GM12878 (cell line): ENCODE measurements at regions not wholly inside any gene's neighbourhood (a gene's known extent, or its start where the extent isn't known, plus 50 kb on each side); places are given as distances from the start of the nearest gene placed in this dataset.

Experiments
- ATAC-seq: fragments of 200-7000 bp; cut with Tn5 transposase; 3 replicates; pipeline ENCODE4 v1.9.1; 2020; ENCODE audit warnings: mild to moderate bottlenecking, moderate library complexity
- BruUV-seq: library from RNA; stranded (reverse); fragments of 400-500 nt; replicated peaks from 2 replicates; lab custom pipeline; 2021; lab: Mats Ljungman, UMichigan
- CTCF ChIA-PET: fragments of 300-600 bp; sonication (Branson Sonifier 250); formaldehyde crosslinking; extraction: SDS; loops from one replicate; lab custom pipeline; 2021; ENCODE audit warnings: inconsistent platforms; lab: Yijun Ruan, JAX
- POLR2A ChIA-PET: fragments of 350-600 bp; formaldehyde crosslinking; extraction: SDS; loops from one replicate; lab custom pipeline; 2021; ENCODE audit warnings: inconsistent platforms; lab: Charles Lee
- RAD21 ChIA-PET: fragments of 300-600 bp; sonication (Branson Sonifier 250); formaldehyde crosslinking; loops from one replicate; lab custom pipeline; 2023; ENCODE audit warnings: antibody characterized with exemption; ENCODE audit not compliant: unreplicated experiment; lab: Charles Lee
- SMC1A ChIA-PET: fragments of 300-600 bp; sonication (Branson Sonifier 250); formaldehyde crosslinking; loops from one replicate; lab custom pipeline; 2023; ENCODE audit not compliant: unreplicated experiment, uncharacterized antibody; lab: Charles Lee
- DNase-seq: peaks from one replicate; pipeline ENCODE4 v3.0.0-alpha.2; 2011; ENCODE audit warnings: low read depth, low spot score
- FAIRE-seq: peaks from 3 replicates; lab custom pipeline; 2011; peaks lifted over from hg19 to GRCh38; lab: Jason Lieb, UNC
- H2AFZ ChIP-seq: 2 replicates; pipeline ENCODE4 v1.6.0; 2011; ENCODE audit warnings: low read depth, low read length, control low read depth; ENCODE audit not compliant: control insufficient read depth
- H3K27ac ChIP-seq: 2 replicates; pipeline ENCODE4 v1.5.1; 2011; ENCODE audit warnings: control low read depth; ENCODE audit not compliant: control insufficient read depth, insufficient read depth
- H3K27me3 ChIP-seq, 2 experiments: replicated peaks in 1 of 2; 2 replicates each; pipeline versions ENCODE4 v1.6.0 to v1.6.1; 2011; ENCODE audit warnings: low read length in 1 of 2; ENCODE audit not compliant: control insufficient read depth in 2 of 2, insufficient read depth in 2 of 2
- H3K36me3 ChIP-seq, 2 experiments: 2 replicates each; pipeline ENCODE4 v1.5.1; 2011; ENCODE audit warnings: low read length in 1 of 2; ENCODE audit not compliant: control insufficient read depth in 2 of 2, insufficient read depth in 2 of 2
- H3K4me1 ChIP-seq: 2 replicates; pipeline ENCODE4 v1.6.1; 2011; ENCODE audit warnings: mild to moderate bottlenecking, low read length, moderate library complexity, mixed read lengths; ENCODE audit not compliant: control insufficient read depth, insufficient read depth
- H3K4me2 ChIP-seq: 2 replicates; pipeline ENCODE4 v1.6.0; 2011; ENCODE audit warnings: control low read depth; ENCODE audit not compliant: control insufficient read depth, insufficient read depth
- H3K4me3 ChIP-seq: fragments of 200-600 bp; sonication (generic); 2 replicates; pipeline ENCODE4 v1.5.1; 2016
- H3K79me2 ChIP-seq: 2 replicates; pipeline ENCODE4 v1.6.0; 2011; ENCODE audit warnings: low read length; ENCODE audit not compliant: control insufficient read depth, insufficient read depth
- H3K9ac ChIP-seq: 2 replicates; pipeline ENCODE4 v1.8.0; 2011; ENCODE audit warnings: low read length, control low read depth, mixed read lengths; ENCODE audit not compliant: control insufficient read depth, insufficient read depth
- H3K9me3 ChIP-seq: replicated peaks from 3 replicates; pipeline ENCODE4 v1.5.1; 2011; ENCODE audit warnings: mild to moderate bottlenecking, low read length; ENCODE audit not compliant: control insufficient read depth, insufficient read depth
- H4K20me1 ChIP-seq: 2 replicates; pipeline ENCODE4 v1.6.0; 2011; ENCODE audit not compliant: control insufficient read depth, insufficient read depth
- BRCA1 ChIP-seq: IDR thresholded peaks from 2 replicates; pipeline ENCODE4 v1.6.1; 2011; ENCODE audit warnings: low read depth, low read length, improper control_type of control experiment
- EP300 ChIP-seq, 2 experiments: fragments of 150-350 bp in 1 of 2; IDR thresholded peaks; 2 replicates each; pipeline ENCODE4 v1.6.1; 2011 to 2012; ENCODE audit warnings: low read depth in 2 of 2, low read length in 2 of 2, borderline replicate concordance in 1 of 2, improper control_type of control experiment in 1 of 2, inconsistent platforms in 1 of 2; ENCODE audit not compliant: control insufficient read depth in 1 of 2
- EZH2 ChIP-seq: IDR thresholded peaks from 2 replicates; pipeline ENCODE4 v1.6.1; 2012; ENCODE audit warnings: low read depth, mild to moderate bottlenecking, control low read depth, inconsistent platforms, low read length, borderline replicate concordance; ENCODE audit not compliant: control insufficient read depth
- MEF2B ChIP-seq: fragments of 450-650 bp; IDR thresholded peaks from 2 replicates; pipeline ENCODE4 v1.6.1; 2018; ENCODE audit warnings: mild to moderate bottlenecking, moderate library complexity; ENCODE audit not compliant: partially characterized antibody, poor library complexity, severe bottlenecking
- MXI1 ChIP-seq: fragments of 150-350 bp; IDR thresholded peaks from 2 replicates; pipeline ENCODE4 v1.6.1; 2011; ENCODE audit warnings: low read depth, mild to moderate bottlenecking, inconsistent platforms, low read length, improper control_type of control experiment
- PAX5 ChIP-seq: IDR thresholded peaks from 2 replicates; pipeline ENCODE4 v1.6.1; 2011; ENCODE audit warnings: low read depth, low read length, borderline replicate concordance
- SMC3 ChIP-seq: IDR thresholded peaks from 2 replicates; pipeline ENCODE4 v1.6.1; 2011; ENCODE audit warnings: low read length, improper control_type of control experiment, borderline replicate concordance
- ZBTB33 ChIP-seq: fragments of 450-650 bp; IDR thresholded peaks from 2 replicates; pipeline ENCODE4 v1.6.1; 2017; ENCODE audit warnings: mild to moderate bottlenecking
- ZNF207 ChIP-seq: fragments of 450-650 bp; IDR thresholded peaks from 2 replicates; pipeline ENCODE4 v1.6.1; 2014; ENCODE audit warnings: antibody characterized with exemption, mild to moderate bottlenecking, borderline replicate concordance
- WGBS: methylation state at CpG from one replicate; pipeline ENCODE4 v1.1.6; 2016; ENCODE audit warnings: low lambda C conversion rate; ENCODE audit not compliant: insufficient replicate concordance, insufficient coverage; ENCODE audit errors: missing lambda C conversion rate; 5-methylcytosine and 5-hydroxymethylcytosine counted together
- in situ Hi-C: fragments of 300-500 bp; cut with MboI; formaldehyde crosslinking; loops from 9 replicates; pipeline ENCODE4 v1.14.3; 2018; ENCODE audit warnings: mixed read lengths
- intact Hi-C: fragments of 100-400 bp; cut with micrococcal nuclease; formaldehyde crosslinking; loops from one replicate; pipeline ENCODE4 v1.14.2; 2022; ENCODE audit not compliant: unreplicated experiment
- TF ChIP-seq, protein P1 (sequence below): IDR thresholded peaks from 2 replicates; pipeline ENCODE4 v1.6.1; 2012; ENCODE audit warnings: improper control_type of control experiment, low read depth, low read length; ENCODE audit not compliant: insufficient replicate concordance

DNA sequence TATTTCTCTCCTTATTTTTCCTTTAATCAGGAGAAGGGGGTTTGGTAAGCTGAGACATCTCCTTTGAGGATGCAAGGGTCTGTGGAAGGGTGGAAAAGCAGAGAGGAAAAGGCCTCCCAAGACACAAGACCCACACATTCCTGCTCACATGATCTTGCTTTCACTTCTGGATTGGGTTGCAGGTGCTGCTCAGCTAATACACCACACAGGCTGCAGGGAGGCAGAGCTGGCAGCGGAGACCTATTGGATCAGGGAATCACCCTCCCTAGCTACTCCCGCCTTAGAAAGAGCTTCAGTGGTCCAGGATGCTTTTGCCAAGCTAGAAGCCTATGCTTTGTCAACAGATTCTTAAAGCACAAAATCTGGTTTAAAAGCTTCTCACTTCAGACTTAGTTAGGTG lies 87.6 kb upstream of the IL33 start:
- in situ Hi-C loops (no loop called here), intact Hi-C loops (no loop called here)
- ChIA-PET RAD21 (no interaction called here), SMC1A (interaction anchor here (0.6 to 1.3 kb wide), 4 partner anchors 11 to 178 kb away, joined by 3 to 5 read pairs (median 4); no protein-coding TSS in a partner anchor), POLR2A (interaction anchor here (1.2 kb wide), 1 partner anchor 19 kb away, joined by 3 read pairs; no protein-coding TSS in a partner anchor), CTCF (interaction anchor here (0.5 to 1.1 kb wide), 2 partner anchors 178 to 606 kb away, joined by 3 read pairs; no protein-coding TSS in a partner anchor)
- Histone ChIP-seq H3K27me3 (no peaks in the 10 kb centered on the region), H3K79me2 (no peaks in the 10 kb centered on the region), H2AFZ (no peak overlapping the region), H3K27ac (no peak overlapping the region), H3K4me1 (no peaks in the 10 kb centered on the region), H3K9ac (no peak overlapping the region), H3K36me3 (no peaks in the 10 kb centered on the region), H4K20me1 (no peaks in the 10 kb centered on the region), H3K4me2 (no peak overlapping the region), H3K9me3 (no peaks in the 10 kb centered on the region), H3K4me3 (no peak overlapping the region)
- WGBS: 84% methylated on average over 2 of the region's 2 CpGs
- FAIRE-seq: no peak
- no peak for DNase-seq
- no TSS peak for BruUV-seq
- TF ChIP-seq SMC3 (no peak), EP300 (IDR thresholded peaks at IDR 0.05; ENCODE audit: borderline replicate concordance in 1 of 2, control insufficient read depth in 1 of 2, low read depth in 2 of 2, low read length in 2 of 2) (no peak), BRCA1 (no peak)
- no peak for ATAC-seq

- DNase-seq: no peak
- BruUV-seq: no TSS peak
- H3K4me2 ChIP-seq: no peak overlapping the region
- POLR2A ChIA-PET: no interaction called here
- in situ Hi-C loops: no loop called here
- H3K27me3 ChIP-seq: no peaks in the 10 kb centered on the region
- SMC1A ChIA-PET: interaction anchor here (1.0 kb wide), 1 partner anchor 180 kb away, joined by 3 read pairs; no protein-coding TSS in a partner anchor
- H3K4me1 ChIP-seq: no peaks in the 10 kb centered on the region
- no peaks in the 10 kb centered on the region for H3K79me2 ChIP-seq
- RAD21 ChIA-PET: no interaction called here
- H3K9me3 ChIP-seq: no peaks in the 10 kb centered on the region
- no peak overlapping the region for H3K9ac ChIP-seq
- H3K36me3 ChIP-seq: no peaks in the 10 kb centered on the region
- H3K4me3 ChIP-seq: no peak overlapping the region
- no peaks in the 10 kb centered on the region for H4K20me1 ChIP-seq
- ATAC-seq: no peak
- no peak for FAIRE-seq
- no peak overlapping the region for H3K27ac ChIP-seq
- H2AFZ ChIP-seq: no peak overlapping the region
- intact Hi-C loops: no loop called here
- CTCF ChIA-PET: no interaction called here
- 71% methylated on average over 3 of the region's 3 CpGs for WGBS
- no peak for TF ChIP-seq ZNF207
- TF ChIP-seq MEF2B: no peak
- TF ChIP-seq ZBTB33: no peak
- no peak for TF ChIP-seq EZH2
- TF ChIP-seq PAX5: no peak
- TF ChIP-seq MXI1: no peak
- TF ChIP-seq, protein P1, sequence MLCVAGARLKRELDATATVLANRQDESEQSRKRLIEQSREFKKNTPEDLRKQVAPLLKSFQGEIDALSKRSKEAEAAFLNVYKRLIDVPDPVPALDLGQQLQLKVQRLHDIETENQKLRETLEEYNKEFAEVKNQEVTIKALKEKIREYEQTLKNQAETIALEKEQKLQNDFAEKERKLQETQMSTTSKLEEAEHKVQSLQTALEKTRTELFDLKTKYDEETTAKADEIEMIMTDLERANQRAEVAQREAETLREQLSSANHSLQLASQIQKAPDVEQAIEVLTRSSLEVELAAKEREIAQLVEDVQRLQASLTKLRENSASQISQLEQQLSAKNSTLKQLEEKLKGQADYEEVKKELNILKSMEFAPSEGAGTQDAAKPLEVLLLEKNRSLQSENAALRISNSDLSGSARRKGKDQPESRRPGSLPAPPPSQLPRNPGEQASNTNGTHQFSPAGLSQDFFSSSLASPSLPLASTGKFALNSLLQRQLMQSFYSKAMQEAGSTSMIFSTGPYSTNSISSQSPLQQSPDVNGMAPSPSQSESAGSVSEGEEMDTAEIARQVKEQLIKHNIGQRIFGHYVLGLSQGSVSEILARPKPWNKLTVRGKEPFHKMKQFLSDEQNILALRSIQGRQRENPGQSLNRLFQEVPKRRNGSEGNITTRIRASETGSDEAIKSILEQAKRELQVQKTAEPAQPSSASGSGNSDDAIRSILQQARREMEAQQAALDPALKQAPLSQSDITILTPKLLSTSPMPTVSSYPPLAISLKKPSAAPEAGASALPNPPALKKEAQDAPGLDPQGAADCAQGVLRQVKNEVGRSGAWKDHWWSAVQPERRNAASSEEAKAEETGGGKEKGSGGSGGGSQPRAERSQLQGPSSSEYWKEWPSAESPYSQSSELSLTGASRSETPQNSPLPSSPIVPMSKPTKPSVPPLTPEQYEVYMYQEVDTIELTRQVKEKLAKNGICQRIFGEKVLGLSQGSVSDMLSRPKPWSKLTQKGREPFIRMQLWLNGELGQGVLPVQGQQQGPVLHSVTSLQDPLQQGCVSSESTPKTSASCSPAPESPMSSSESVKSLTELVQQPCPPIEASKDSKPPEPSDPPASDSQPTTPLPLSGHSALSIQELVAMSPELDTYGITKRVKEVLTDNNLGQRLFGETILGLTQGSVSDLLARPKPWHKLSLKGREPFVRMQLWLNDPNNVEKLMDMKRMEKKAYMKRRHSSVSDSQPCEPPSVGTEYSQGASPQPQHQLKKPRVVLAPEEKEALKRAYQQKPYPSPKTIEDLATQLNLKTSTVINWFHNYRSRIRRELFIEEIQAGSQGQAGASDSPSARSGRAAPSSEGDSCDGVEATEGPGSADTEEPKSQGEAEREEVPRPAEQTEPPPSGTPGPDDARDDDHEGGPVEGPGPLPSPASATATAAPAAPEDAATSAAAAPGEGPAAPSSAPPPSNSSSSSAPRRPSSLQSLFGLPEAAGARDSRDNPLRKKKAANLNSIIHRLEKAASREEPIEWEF: no peak
Observed at GRCh38 chr9:6126377-6126776, 89.2 kb upstream of the IL33 start.
